Inflammatory macrophage treated with lipopolysaccharide for 1 hour (primary cell): ENCODE measurements at regions not wholly inside any gene's neighbourhood (a gene's known extent, or its start where the extent isn't known, plus 50 kb on each side); places are given as distances from the start of the nearest gene placed in this dataset.
"Not testable (repeated sequence)": the region's sequence is repeated elsewhere in the genome, so short reads cannot be mapped to it uniquely, and the experiment has no call there.

Experiments used
- DNase-seq, 2 donors: peaks; one replicate each; pipeline ENCODE4 v3.0.0-alpha.2; 2020 to 2022

- no peak for DNase-seq
Measured at GRCh38 chr5:130808691-130809090, 356.4 kb downstream of the HINT1 start.

GRCh38 chr5:130805648-130806047 is 359.4 kb downstream of the HINT1 start:
- no peak for DNase-seq

- DNase-seq = no peak
Measured at GRCh38 chr5:130805036-130805435, 360.0 kb downstream of the HINT1 start.

- DNase-seq = no peak
Measured at GRCh38 chr5:130801963-130802362, 363.1 kb downstream of the HINT1 start.

GRCh38 chr5:130799015-130799414 is 366.0 kb downstream of the HINT1 start:
- DNase-seq = no peak

- DNase-seq = no peak
Measured at GRCh38 chr5:130797303-130797702, 367.8 kb downstream of the HINT1 start.

GRCh38 chr5:130796902-130797301 is 368.2 kb downstream of the HINT1 start:
- no peak for DNase-seq

- no peak for DNase-seq
Measured at GRCh38 chr5:130796032-130796431, 369.0 kb downstream of the HINT1 start.

GRCh38 chr5:130795037-130795436 is 370.0 kb downstream of the HINT1 start:
- DNase-seq = no peak

- DNase-seq = no peak
Measured at GRCh38 chr5:130777794-130778193, 387.3 kb downstream of the HINT1 start.

- no peak for DNase-seq
Measured at GRCh38 chr5:130773813-130774212, 391.2 kb downstream of the HINT1 start.

GRCh38 chr5:130762031-130762430 is 403.0 kb downstream of the HINT1 start:
- peak; percentile 57 to 61 for DNase-seq

- DNase-seq = no peak
Measured at GRCh38 chr5:130759061-130759460, 406.0 kb downstream of the HINT1 start.

- DNase-seq = peak in 1 of 2 donors; percentile 35
Measured at GRCh38 chr5:130747556-130747955, 417.5 kb downstream of the HINT1 start.

GRCh38 chr5:130746641-130747040 is 418.4 kb downstream of the HINT1 start:
- DNase-seq = not testable (repeated sequence)

- DNase-seq = no peak
Measured at GRCh38 chr5:130743092-130743491, 422.0 kb downstream of the HINT1 start.

- no peak for DNase-seq
Measured at GRCh38 chr5:130740047-130740569, 424.9 kb downstream of the HINT1 start.

GRCh38 chr5:130731839-130732238 is 433.2 kb downstream of the HINT1 start:
- no peak for DNase-seq

- DNase-seq = no peak
Measured at GRCh38 chr5:130729541-130729940, 435.5 kb downstream of the HINT1 start.

- no peak for DNase-seq
Measured at GRCh38 chr5:130727830-130728229, 437.2 kb downstream of the HINT1 start.

GRCh38 chr5:130724658-130725057 is 440.4 kb downstream of the HINT1 start:
- no peak for DNase-seq

- peak in 1 of 2 donors; percentile 14 for DNase-seq
Measured at GRCh38 chr5:130720355-130720754, 444.7 kb downstream of the HINT1 start.

- no peak for DNase-seq
Measured at GRCh38 chr5:130715541-130715940, 449.5 kb downstream of the HINT1 start.

- DNase-seq = no peak
Measured at GRCh38 chr5:130714200-130714599, 450.9 kb downstream of the HINT1 start.

- no peak for DNase-seq
Measured at GRCh38 chr5:130712324-130712723, 452.7 kb downstream of the HINT1 start.

- DNase-seq = no peak
Measured at GRCh38 chr5:130710596-130710995, 454.5 kb downstream of the HINT1 start.
